A549 (cell line): ENCODE measurements at regions not wholly inside any gene's neighbourhood (a gene's known extent, or its start where the extent isn't known, plus 50 kb on each side); places are given as distances from the start of the nearest gene placed in this dataset.
"Not testable (repeated sequence)": the region's sequence is repeated elsewhere in the genome, so short reads cannot be mapped to it uniquely, and the experiment has no call there.

Experiments used
- ATAC-seq, 2 experiments: fragments of 200-7000 bp in 1 of 2; fragments of >200 bp in 1 of 2; cut with Nextera tagmentation in 1 of 2; cut with Tn5 transposase in 1 of 2; 3 replicates each; pipeline versions ENCODE4 v1.8.0 to v1.9.1; 2018 to 2020; ENCODE audit warnings: mild to moderate bottlenecking in 1 of 2, moderate library complexity in 1 of 2
- CTCF ChIA-PET: fragments of 300-600 bp; sonication (Branson Sonifier 250); formaldehyde crosslinking; extraction: SDS; loops from one replicate; lab custom pipeline; 2021; ENCODE audit warnings: antibody characterized with exemption, inconsistent platforms; lab: Yijun Ruan, JAX
- POLR2A ChIA-PET: fragments of 350-600 bp; formaldehyde crosslinking; extraction: SDS; loops from one replicate; lab custom pipeline; 2021; ENCODE audit warnings: antibody characterized with exemption, inconsistent platforms; lab: Yijun Ruan, JAX
- DNase-seq, 2 experiments: peaks; one replicate each; pipeline versions ENCODE4 v3.0.0 to v3.0.0-alpha.2; 2011 to 2016; ENCODE audit warnings: low read depth in 1 of 2, low spot score in 1 of 2
- FAIRE-seq: peaks from 2 replicates; lab custom pipeline; 2011; peaks lifted over from hg19 to GRCh38; lab: Jason Lieb, UNC
- H3K27ac ChIP-seq, 2 experiments: fragments of >200 bp; sonication (Bioruptor Twin); formaldehyde crosslinking; 3 replicates each; pipeline ENCODE4 v1.5.1; 2016 to 2017
- H3K4me1 ChIP-seq: fragments of >200 bp; sonication (Bioruptor Twin); formaldehyde crosslinking; 3 replicates; pipeline ENCODE4 v1.6.1; 2016
- H3K4me2 ChIP-seq: fragments of >200 bp; sonication (Bioruptor Twin); formaldehyde crosslinking; 3 replicates; pipeline ENCODE4 v1.6.1; 2016
- H3K4me3 ChIP-seq: fragments of >200 bp; sonication (Bioruptor Twin); formaldehyde crosslinking; 3 replicates; pipeline ENCODE4 v1.5.1; 2016
- H3K9me3 ChIP-seq: fragments of >200 bp; sonication (Bioruptor Twin); formaldehyde crosslinking; 3 replicates; pipeline ENCODE4 v1.6.1; 2016
- BHLHE40 ChIP-seq: IDR thresholded peaks from 2 replicates; pipeline ENCODE4 v1.6.1; 2012; ENCODE audit warnings: low read depth, low read length, inconsistent platforms
- CBX8 ChIP-seq: fragments of 200-600 bp; sonication (generic); IDR thresholded peaks from 2 replicates; pipeline ENCODE4 v1.6.1; 2016
- EHF ChIP-seq: fragments of 250-450 bp; sonication (Bioruptor Pico); IDR thresholded peaks from 2 replicates; pipeline ENCODE4 v1.5.0; 2020; ENCODE audit warnings: mild to moderate bottlenecking
- EHMT2 ChIP-seq: fragments of 200-600 bp; sonication (generic); IDR thresholded peaks from 2 replicates; pipeline ENCODE4 v1.6.1; 2016; ENCODE audit warnings: antibody characterized with exemption, low read depth, mild to moderate bottlenecking, moderate library complexity
- FOSB ChIP-seq: fragments of 250-450 bp; sonication (Bioruptor Pico); IDR thresholded peaks from 2 replicates; pipeline ENCODE4 v1.5.0; 2020; ENCODE audit warnings: mild to moderate bottlenecking, moderate library complexity
- HMGXB4 ChIP-seq: fragments of 250-450 bp; sonication (Bioruptor Pico); IDR thresholded peaks from 2 replicates; pipeline ENCODE4 v1.5.0; 2021; ENCODE audit warnings: mild to moderate bottlenecking, moderate library complexity, borderline replicate concordance
- HOXA7 ChIP-seq: fragments of 250-450 bp; sonication (Bioruptor Pico); IDR thresholded peaks from 2 replicates; pipeline ENCODE4 v1.5.0; 2020; ENCODE audit warnings: mild to moderate bottlenecking, moderate library complexity
- JUN ChIP-seq, 2 experiments: fragments of >200 bp; sonication (Bioruptor Twin); formaldehyde crosslinking; IDR thresholded peaks; 2 replicates in 1 of 2; 3 replicates in 1 of 2; pipeline ENCODE4 v1.6.1; 2016 to 2017
- JUNB ChIP-seq: fragments of >200 bp; sonication (Bioruptor Twin); formaldehyde crosslinking; IDR thresholded peaks from 2 replicates; pipeline ENCODE4 v1.6.1; 2016
- KDM5A ChIP-seq: fragments of 200-600 bp; sonication (generic); IDR thresholded peaks from 2 replicates; pipeline ENCODE4 v1.6.1; 2016; ENCODE audit warnings: antibody characterized with exemption, mild to moderate bottlenecking
- NR3C1 ChIP-seq: fragments of >200 bp; sonication (Bioruptor Twin); formaldehyde crosslinking; IDR thresholded peaks from 3 replicates; pipeline ENCODE4 v1.6.1; 2017
- PHF8 ChIP-seq: fragments of 200-600 bp; sonication (generic); IDR thresholded peaks from 2 replicates; pipeline ENCODE4 v1.6.1; 2016; ENCODE audit warnings: low read depth, mild to moderate bottlenecking, antibody characterized with exemption, moderate library complexity, borderline replicate concordance
- RCOR1 ChIP-seq: fragments of 150-350 bp; IDR thresholded peaks from 2 replicates; pipeline ENCODE4 v1.6.1; 2014; ENCODE audit warnings: antibody characterized with exemption, low read length, low read depth
- SREBF2 ChIP-seq: fragments of 450-650 bp; IDR thresholded peaks from 2 replicates; pipeline ENCODE4 v1.6.1; 2014; ENCODE audit warnings: mild to moderate bottlenecking, moderate library complexity
- TFCP2L1 ChIP-seq: fragments of 250-450 bp; sonication (Bioruptor Pico); IDR thresholded peaks from 2 replicates; pipeline ENCODE4 v1.5.0; 2021; ENCODE audit warnings: mild to moderate bottlenecking
- TP53 ChIP-seq: fragments of 250-450 bp; sonication (Bioruptor Pico); IDR thresholded peaks from 2 replicates; pipeline ENCODE4 v1.5.0; 2021; ENCODE audit warnings: mild to moderate bottlenecking, moderate library complexity
- WGBS: methylation state at CpG from one replicate; pipeline ENCODE4 v1.1.6; 2017; ENCODE audit errors: missing lambda C conversion rate; 5-methylcytosine and 5-hydroxymethylcytosine counted together
- TF ChIP-seq, protein P1 (sequence below): fragments of 150-350 bp; IDR thresholded peaks from 2 replicates; pipeline ENCODE4 v1.6.1; 2014; ENCODE audit warnings: low read depth, mild to moderate bottlenecking, low read length
- TF ChIP-seq, protein P2 (sequence below): IDR thresholded peaks from 2 replicates; pipeline ENCODE4 v1.6.1; 2012; ENCODE audit warnings: low read depth, borderline replicate concordance
- TF ChIP-seq, protein P3 (sequence below): fragments of 200-600 bp; sonication (generic); IDR thresholded peaks from 2 replicates; pipeline ENCODE4 v1.6.1; 2016; ENCODE audit warnings: antibody characterized with exemption, mild to moderate bottlenecking, moderate library complexity

DNA sequence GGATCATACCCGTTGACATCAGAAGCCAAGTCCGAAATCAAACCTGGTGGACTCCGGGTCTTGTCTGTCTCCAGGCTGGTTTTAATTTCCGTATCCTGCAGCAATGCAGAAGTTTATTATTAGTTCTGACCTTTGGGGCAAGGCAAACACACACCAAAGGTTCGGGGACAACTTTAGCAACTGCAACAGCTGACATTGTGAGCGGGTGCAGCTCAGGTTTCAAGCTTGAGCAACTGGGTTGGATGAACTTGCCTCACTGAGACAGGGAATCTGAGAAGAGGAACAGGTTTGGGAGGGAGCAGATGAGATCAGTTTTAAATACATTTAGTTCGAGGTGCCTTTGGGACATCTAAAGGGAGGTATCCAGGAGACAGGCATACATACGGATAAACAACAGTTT, 110.7 kb downstream of the GNL3L start (continued):
- TF ChIP-seq, protein P1, sequence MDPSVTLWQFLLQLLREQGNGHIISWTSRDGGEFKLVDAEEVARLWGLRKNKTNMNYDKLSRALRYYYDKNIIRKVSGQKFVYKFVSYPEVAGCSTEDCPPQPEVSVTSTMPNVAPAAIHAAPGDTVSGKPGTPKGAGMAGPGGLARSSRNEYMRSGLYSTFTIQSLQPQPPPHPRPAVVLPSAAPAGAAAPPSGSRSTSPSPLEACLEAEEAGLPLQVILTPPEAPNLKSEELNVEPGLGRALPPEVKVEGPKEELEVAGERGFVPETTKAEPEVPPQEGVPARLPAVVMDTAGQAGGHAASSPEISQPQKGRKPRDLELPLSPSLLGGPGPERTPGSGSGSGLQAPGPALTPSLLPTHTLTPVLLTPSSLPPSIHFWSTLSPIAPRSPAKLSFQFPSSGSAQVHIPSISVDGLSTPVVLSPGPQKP: no peak
- TF ChIP-seq, protein P2, sequence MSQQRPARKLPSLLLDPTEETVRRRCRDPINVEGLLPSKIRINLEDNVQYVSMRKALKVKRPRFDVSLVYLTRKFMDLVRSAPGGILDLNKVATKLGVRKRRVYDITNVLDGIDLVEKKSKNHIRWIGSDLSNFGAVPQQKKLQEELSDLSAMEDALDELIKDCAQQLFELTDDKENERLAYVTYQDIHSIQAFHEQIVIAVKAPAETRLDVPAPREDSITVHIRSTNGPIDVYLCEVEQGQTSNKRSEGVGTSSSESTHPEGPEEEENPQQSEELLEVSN: no peak

DNA sequence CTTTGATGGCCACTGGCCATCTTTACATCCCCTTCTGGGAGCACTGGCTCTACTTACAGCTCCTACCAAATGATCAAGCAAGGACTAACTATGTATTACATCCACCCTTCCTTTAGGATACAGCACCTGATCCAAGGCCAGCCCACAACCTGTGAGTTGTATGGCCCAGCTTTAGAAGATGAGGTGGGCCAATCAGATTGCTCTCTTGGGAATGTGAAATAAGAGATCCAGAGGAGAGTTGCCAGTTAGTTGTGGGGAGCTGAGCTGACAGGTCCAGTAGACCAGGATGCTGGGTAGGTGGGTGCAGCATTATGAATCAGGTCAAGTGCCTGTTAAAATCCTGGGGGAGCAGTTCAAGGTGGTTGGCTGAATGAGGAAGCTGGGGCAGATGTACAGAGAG, 111.5 kb downstream of the GNL3L start:
- ATAC-seq: no peak

DNA sequence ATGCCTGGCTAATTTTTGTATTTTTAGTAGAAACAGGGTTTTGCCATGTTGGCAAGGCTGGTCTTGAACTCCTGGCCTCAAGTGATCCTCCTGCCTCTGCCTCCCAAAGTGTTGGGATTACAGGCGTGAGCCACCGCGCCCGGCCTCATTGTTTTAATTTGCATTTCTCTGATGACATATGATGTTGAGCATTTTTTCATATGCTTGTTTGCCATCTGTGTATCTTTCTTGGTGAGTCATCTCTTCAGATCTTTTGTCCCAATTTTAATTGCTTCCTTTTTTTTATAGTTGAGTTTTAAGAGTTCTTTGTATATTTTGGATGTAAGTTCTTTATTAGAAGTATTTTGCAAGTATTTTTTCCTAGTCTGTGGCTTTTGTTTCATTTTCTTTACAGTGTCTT, 117.6 kb downstream of the GNL3L start:
- POLR2A ChIA-PET, CTCF ChIA-PET, H3K4me1 ChIP-seq, H3K27ac ChIP-seq, ATAC-seq, FAIRE-seq, H3K4me2 ChIP-seq, DNase-seq, H3K4me3 ChIP-seq, H3K9me3 ChIP-seq: not testable (repeated sequence)
- WGBS: 83% methylated on average over 4 of the region's 4 CpGs

More for the DNA sequence above, 111.5 kb downstream of the GNL3L start:
- no peak for TF ChIP-seq CBX8
- no peak for TF ChIP-seq KDM5A
- TF ChIP-seq NR3C1: no peak
- no peak for TF ChIP-seq HMGXB4 (CRISPR knock-in tag)
- TF ChIP-seq, protein P3, sequence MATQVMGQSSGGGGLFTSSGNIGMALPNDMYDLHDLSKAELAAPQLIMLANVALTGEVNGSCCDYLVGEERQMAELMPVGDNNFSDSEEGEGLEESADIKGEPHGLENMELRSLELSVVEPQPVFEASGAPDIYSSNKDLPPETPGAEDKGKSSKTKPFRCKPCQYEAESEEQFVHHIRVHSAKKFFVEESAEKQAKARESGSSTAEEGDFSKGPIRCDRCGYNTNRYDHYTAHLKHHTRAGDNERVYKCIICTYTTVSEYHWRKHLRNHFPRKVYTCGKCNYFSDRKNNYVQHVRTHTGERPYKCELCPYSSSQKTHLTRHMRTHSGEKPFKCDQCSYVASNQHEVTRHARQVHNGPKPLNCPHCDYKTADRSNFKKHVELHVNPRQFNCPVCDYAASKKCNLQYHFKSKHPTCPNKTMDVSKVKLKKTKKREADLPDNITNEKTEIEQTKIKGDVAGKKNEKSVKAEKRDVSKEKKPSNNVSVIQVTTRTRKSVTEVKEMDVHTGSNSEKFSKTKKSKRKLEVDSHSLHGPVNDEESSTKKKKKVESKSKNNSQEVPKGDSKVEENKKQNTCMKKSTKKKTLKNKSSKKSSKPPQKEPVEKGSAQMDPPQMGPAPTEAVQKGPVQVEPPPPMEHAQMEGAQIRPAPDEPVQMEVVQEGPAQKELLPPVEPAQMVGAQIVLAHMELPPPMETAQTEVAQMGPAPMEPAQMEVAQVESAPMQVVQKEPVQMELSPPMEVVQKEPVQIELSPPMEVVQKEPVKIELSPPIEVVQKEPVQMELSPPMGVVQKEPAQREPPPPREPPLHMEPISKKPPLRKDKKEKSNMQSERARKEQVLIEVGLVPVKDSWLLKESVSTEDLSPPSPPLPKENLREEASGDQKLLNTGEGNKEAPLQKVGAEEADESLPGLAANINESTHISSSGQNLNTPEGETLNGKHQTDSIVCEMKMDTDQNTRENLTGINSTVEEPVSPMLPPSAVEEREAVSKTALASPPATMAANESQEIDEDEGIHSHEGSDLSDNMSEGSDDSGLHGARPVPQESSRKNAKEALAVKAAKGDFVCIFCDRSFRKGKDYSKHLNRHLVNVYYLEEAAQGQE: no peak
- TF ChIP-seq BHLHE40: no peak
- TF ChIP-seq TP53 (CRISPR knock-in tag): no peak
- no peak for TF ChIP-seq JUN (IDR thresholded peaks at IDR 0.05)
- TF ChIP-seq TFCP2L1 (CRISPR knock-in tag): no peak
- DNase-seq (no peak), FAIRE-seq (no peak)
- Histone ChIP-seq H3K27ac (no peak overlapping the region), H3K4me2 (no peak overlapping the region), H3K4me1 (no peaks in the 10 kb centered on the region; the same call in 2 of the 3 replicates), H3K4me3 (no peak overlapping the region), H3K9me3 (no peaks in the 10 kb centered on the region)
- ChIA-PET CTCF (interaction anchor here (0.8 to 3.4 kb wide), 5 partner anchors 145 to 416 kb away, joined by 3 to 17 read pairs (median 7); partner anchors contain the start of gene APEX2), POLR2A (no interaction called here)

- ATAC-seq: no peak
- DNase-seq: no peak
- Histone ChIP-seq H3K4me3 (no peak overlapping the region), H3K27ac (no peak overlapping the region), H3K4me2 (no peak overlapping the region), H3K4me1 (no peaks in the 10 kb centered on the region), H3K9me3 (0 out of 3 replicates have a peak, but pooled peaks cover 8% of the 10 kb centered on the region)
- FAIRE-seq: no peak
- WGBS: 2% methylated on average over 2 of the region's 2 CpGs
- ChIA-PET CTCF (no interaction called here), POLR2A (no interaction called here)
- TF ChIP-seq FOSB (CRISPR knock-in tag) (no peak), RCOR1 (no peak), SREBF2 (no peak), EHMT2 (no peak), HOXA7 (no peak), EHF (no peak), PHF8 (no peak), JUNB (no peak)
Observed at GRCh38 chrX:54659547-54659946, 129.5 kb downstream of the GNL3L start.
